Subcutaneous abdominal adipose tissue (tissue), 5 donors: ENCODE measurements at regions not wholly inside any gene's neighbourhood (a gene's known extent, or its start where the extent isn't known, plus 50 kb on each side); places are given as distances from the start of the nearest gene placed in this dataset.

Source experiments
- H3K27ac ChIP-seq: one replicate; pipeline ENCODE4 v1.7.0; 2013; ENCODE audit warnings: low read depth, mild to moderate bottlenecking, inconsistent platforms, low read length, moderate library complexity
- H3K27me3 ChIP-seq, 5 donors: one replicate each; pipeline ENCODE4 v1.7.0; 2013; ENCODE audit warnings: low read length in 5 of 5, inconsistent platforms in 1 of 5; ENCODE audit not compliant: control insufficient read depth in 5 of 5, insufficient read depth in 4 of 5
- H3K36me3 ChIP-seq, 5 donors: one replicate each; pipeline ENCODE4 v1.7.0; 2013; ENCODE audit warnings: low read length in 5 of 5; ENCODE audit not compliant: control insufficient read depth in 5 of 5, insufficient read depth in 5 of 5
- H3K4me1 ChIP-seq, 5 donors: one replicate each; pipeline ENCODE4 v1.7.0; 2013; ENCODE audit warnings: low read length in 5 of 5, mild to moderate bottlenecking in 3 of 5, moderate library complexity in 1 of 5; ENCODE audit not compliant: control insufficient read depth in 5 of 5, insufficient read depth in 5 of 5
- H3K4me3 ChIP-seq, 5 donors: one replicate each; pipeline ENCODE4 v1.7.0; 2013; ENCODE audit warnings: low read length in 5 of 5, low read depth in 1 of 5
- H3K9ac ChIP-seq, 5 donors: one replicate each; pipeline ENCODE4 v1.7.0; 2013; ENCODE audit warnings: low read length in 5 of 5, mild to moderate bottlenecking in 4 of 5, moderate library complexity in 3 of 5
- H3K9me3 ChIP-seq, 5 donors: one replicate each; pipeline ENCODE4 v1.7.0; 2013; ENCODE audit warnings: low read length in 5 of 5; ENCODE audit not compliant: control insufficient read depth in 5 of 5
- donor health status: healthy.
- donor health status: healthy.
- donor health status: healthy.
- donor health status: healthy.
- donor health status: healthy.

- H3K27me3 ChIP-seq = no peaks in the 10 kb centered on the region
- no peaks in the 10 kb centered on the region for H3K9me3 ChIP-seq
- H3K4me1 ChIP-seq = peaks cover 0 to 7% (median 0%) of the 10 kb centered on the region in 5 donors
- H3K4me3 ChIP-seq = no peak overlapping the region
- no peak overlapping the region for H3K9ac ChIP-seq
- no peaks in the 10 kb centered on the region for H3K36me3 ChIP-seq
- H3K27ac ChIP-seq = no peak overlapping the region
Measured at GRCh38 chr13:107291875-107292274, 723.9 kb upstream of the ARGLU1 start.

GRCh38 chr13:107289540-107289939 is 721.6 kb upstream of the ARGLU1 start:
- Histone ChIP-seq H3K4me3 (no peak overlapping the region), H3K9ac (no peak overlapping the region), H3K27me3 (no peaks in the 10 kb centered on the region), H3K4me1 (no peaks in the 10 kb centered on the region), H3K27ac (no peak overlapping the region), H3K36me3 (no peaks in the 10 kb centered on the region), H3K9me3 (no peaks in the 10 kb centered on the region)

GRCh38 chr13:107284173-107284572 is 716.2 kb upstream of the ARGLU1 start:
- H3K27ac ChIP-seq = no peak overlapping the region
- H3K27me3 ChIP-seq = no peaks in the 10 kb centered on the region
- no peak overlapping the region for H3K4me3 ChIP-seq
- H3K4me1 ChIP-seq = peaks cover 0 to 2% (median 0%) of the 10 kb centered on the region in 5 donors
- no peaks in the 10 kb centered on the region for H3K9me3 ChIP-seq
- no peaks in the 10 kb centered on the region for H3K36me3 ChIP-seq
- no peak overlapping the region for H3K9ac ChIP-seq

DNA sequence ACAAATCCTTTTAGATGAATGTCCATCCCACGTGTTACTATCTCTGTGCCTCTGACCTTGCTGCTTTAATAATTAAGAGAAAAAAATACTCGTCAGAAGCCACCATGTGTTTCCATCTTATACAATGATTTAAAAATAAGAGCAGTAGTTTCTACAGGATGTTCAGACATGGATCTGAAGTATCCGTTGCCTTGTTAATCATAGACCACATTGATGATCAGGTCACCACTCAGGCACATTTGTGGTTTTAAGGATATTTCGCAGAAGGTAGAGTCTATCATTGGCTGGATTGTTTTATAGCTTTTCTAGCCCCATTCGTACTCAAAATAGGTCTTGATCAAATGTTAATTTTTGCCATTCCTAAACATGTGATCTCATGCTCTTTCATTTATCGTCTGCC is 710.0 kb upstream of the ARGLU1 start:
- no peaks in the 10 kb centered on the region for H3K4me1 ChIP-seq
- no peak overlapping the region for H3K27ac ChIP-seq
- H3K27me3 ChIP-seq = no peaks in the 10 kb centered on the region
- no peaks in the 10 kb centered on the region for H3K9me3 ChIP-seq
- H3K36me3 ChIP-seq = no peaks in the 10 kb centered on the region
- H3K4me3 ChIP-seq = no peak overlapping the region
- no peak overlapping the region for H3K9ac ChIP-seq

DNA sequence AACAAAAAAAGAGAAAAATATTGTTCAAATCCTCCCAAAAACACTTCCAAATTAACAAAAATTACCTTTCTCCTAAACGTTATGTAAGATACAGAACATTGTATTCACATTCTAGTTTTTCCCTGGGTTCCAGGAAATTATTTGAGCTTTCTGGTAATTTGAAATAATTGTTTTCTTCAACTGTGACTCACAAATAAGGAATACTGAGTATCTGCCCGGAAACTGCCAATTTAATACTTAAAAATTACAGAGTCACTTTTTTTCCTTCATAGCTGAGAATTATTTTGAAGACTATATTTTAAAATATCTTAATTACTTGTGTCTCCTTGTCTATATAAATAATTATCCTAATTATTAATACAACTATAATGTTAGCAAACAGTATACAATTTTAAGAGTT is 709.0 kb upstream of the ARGLU1 start:
- Histone ChIP-seq H3K27ac (no peak overlapping the region), H3K9me3 (no peaks in the 10 kb centered on the region), H3K4me1 (no peaks in the 10 kb centered on the region), H3K36me3 (no peaks in the 10 kb centered on the region), H3K4me3 (no peak overlapping the region), H3K9ac (no peak overlapping the region), H3K27me3 (no peaks in the 10 kb centered on the region)

- no peak overlapping the region for H3K9ac ChIP-seq
- H3K4me3 ChIP-seq = no peak overlapping the region
- no peaks in the 10 kb centered on the region for H3K9me3 ChIP-seq
- H3K4me1 ChIP-seq = peaks cover 0 to 4% (median 0%) of the 10 kb centered on the region in 5 donors
- H3K27ac ChIP-seq = no peak overlapping the region
- H3K27me3 ChIP-seq = no peaks in the 10 kb centered on the region
- H3K36me3 ChIP-seq = no peaks in the 10 kb centered on the region
Measured at GRCh38 chr13:107275945-107276614, 708.1 kb upstream of the ARGLU1 start.

- no peak overlapping the region for H3K27ac ChIP-seq
- H3K4me1 ChIP-seq = peaks cover 0 to 4% (median 0%) of the 10 kb centered on the region in 5 donors
- H3K9ac ChIP-seq = no peak overlapping the region
- no peaks in the 10 kb centered on the region for H3K9me3 ChIP-seq
- H3K4me3 ChIP-seq = no peak overlapping the region
- H3K27me3 ChIP-seq = no peaks in the 10 kb centered on the region
- H3K36me3 ChIP-seq = no peaks in the 10 kb centered on the region
Measured at GRCh38 chr13:107275312-107275711, 707.4 kb upstream of the ARGLU1 start.

DNA sequence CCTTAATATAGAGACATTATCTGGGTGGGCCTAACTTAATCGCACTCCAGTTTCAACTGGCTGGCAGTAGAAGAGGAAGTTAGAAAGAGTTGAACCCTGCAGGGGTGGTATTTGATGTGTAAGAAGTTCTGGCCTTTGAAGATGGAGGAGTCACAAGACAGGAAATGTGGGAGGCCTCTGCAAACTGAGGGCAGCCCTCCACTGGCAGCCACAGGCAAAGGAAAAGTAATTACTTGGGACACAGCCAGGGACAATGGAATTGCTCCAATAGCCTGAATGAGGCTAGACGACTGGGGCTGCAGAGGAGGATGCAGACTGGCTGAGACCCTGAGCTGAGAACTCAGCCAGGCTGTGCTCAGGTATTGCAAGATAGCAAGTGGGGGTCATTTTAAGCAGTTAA is 703.3 kb upstream of the ARGLU1 start:
- Histone ChIP-seq H3K27me3 (no peaks in the 10 kb centered on the region), H3K9me3 (no peaks in the 10 kb centered on the region), H3K27ac (no peak overlapping the region), H3K4me3 (no peak overlapping the region), H3K4me1 (peaks cover 0 to 4% (median 0%) of the 10 kb centered on the region in 5 donors), H3K9ac (no peak overlapping the region), H3K36me3 (no peaks in the 10 kb centered on the region)

DNA sequence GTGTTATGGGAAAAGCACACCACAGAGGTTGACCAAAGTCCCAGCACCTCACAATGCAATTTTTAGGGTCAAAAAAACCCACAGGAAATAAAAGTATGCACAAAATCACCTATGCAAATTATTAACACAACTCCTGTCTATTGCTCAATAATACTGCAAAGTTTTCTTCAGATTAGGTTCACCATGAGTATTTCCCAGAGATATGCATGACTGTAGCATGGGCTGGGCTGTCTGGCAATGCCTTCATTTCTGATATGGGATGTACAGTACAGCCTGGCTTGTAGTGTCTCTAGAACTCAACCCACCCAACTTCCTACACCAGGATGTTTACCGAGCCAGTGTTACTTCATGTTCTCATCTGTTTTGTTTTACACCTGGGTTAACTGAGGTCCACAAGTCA is 698.7 kb upstream of the ARGLU1 start:
- H3K4me3 ChIP-seq = no peak overlapping the region
- no peaks in the 10 kb centered on the region for H3K36me3 ChIP-seq
- H3K4me1 ChIP-seq = peaks cover 0 to 4% (median 0%) of the 10 kb centered on the region in 5 donors
- H3K9ac ChIP-seq = no peak overlapping the region
- H3K27me3 ChIP-seq = no peaks in the 10 kb centered on the region
- H3K9me3 ChIP-seq = no peaks in the 10 kb centered on the region
- no peak overlapping the region for H3K27ac ChIP-seq

- Histone ChIP-seq H3K9ac (no peak overlapping the region), H3K27me3 (no peaks in the 10 kb centered on the region), H3K36me3 (no peaks in the 10 kb centered on the region), H3K9me3 (no peaks in the 10 kb centered on the region), H3K4me1 (no peaks in the 10 kb centered on the region), H3K27ac (no peak overlapping the region), H3K4me3 (no peak overlapping the region)
Measured at GRCh38 chr13:107258599-107259187, 690.8 kb upstream of the ARGLU1 start.
